Jurkat, Clone E6-1 (cell line): ENCODE measurements at regions not wholly inside any gene's neighbourhood (a gene's known extent, or its start where the extent isn't known, plus 50 kb on each side); places are given as distances from the start of the nearest gene placed in this dataset.

Experiments used
- DNase-seq: peaks from one replicate; pipeline ENCODE4 v3.0.0-alpha.2; 2011; ENCODE audit warnings: low read depth, low spot score
- H3K4me3 ChIP-seq: 2 replicates; pipeline ENCODE4 v1.5.1; 2011; ENCODE audit warnings: mild to moderate bottlenecking, low read length, control low read depth, moderate library complexity

DNA sequence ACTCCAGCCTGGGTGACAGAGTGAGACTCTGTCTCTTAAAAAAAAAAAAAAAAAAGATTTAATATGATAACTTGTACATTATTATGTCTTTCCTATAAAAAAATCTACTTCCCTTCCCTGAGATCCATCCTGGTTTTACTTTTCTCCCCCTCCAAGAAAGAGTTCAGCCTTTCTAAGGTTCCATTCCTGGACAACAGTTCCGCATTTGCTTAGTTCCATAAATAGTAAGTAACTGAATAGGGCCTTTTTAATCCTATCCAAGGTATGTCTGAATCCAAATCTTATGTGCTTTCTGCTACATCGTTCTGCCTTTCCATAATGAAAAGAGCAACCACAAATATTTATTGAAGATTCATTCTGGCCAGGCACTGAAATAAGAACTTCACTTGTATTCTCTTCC, 187.8 kb downstream of the DACT1 start:
- DNase-seq, result no peak
- no peak overlapping the region for H3K4me3 ChIP-seq

DNA sequence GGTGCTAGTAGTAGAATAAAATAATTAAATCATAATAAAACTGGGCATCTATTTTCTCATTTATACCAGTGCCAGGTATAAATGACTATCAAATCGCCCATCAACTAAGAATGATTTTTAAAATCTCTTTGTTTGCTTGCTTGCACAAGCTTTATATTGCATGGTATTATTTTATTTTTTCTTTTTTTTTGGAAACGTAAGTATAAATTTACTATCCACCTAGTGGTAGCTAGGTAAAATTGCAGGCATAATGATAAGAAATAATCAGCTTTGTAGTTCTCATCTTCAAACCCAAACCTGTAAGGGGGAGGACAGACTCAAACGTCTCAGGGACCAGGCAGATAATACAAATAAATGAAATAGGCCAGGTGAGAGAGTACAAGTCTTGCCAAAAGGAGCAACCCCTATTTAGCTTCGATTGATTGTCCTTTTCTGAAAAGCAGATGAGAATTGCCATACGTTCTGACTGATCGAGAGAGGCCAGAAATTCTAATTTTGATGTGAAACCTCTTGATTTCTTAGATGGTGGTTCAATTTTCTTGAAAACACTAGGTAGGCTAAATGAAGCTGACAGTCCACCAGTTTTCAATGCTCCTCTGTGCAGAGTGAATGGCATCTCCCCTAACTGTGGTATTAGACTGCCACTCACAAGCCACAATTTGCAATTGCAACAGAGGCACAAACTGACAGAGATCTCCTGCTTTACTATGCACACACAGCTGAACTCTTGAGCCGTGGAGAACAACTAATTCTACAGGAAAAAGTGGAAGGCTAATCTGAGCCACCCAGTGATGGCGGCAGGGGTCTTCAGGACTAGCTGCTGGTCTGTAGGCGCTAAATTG, 189.3 kb downstream of the DACT1 start:
- no peak overlapping the region for H3K4me3 ChIP-seq
- DNase-seq, result no peak

DNA sequence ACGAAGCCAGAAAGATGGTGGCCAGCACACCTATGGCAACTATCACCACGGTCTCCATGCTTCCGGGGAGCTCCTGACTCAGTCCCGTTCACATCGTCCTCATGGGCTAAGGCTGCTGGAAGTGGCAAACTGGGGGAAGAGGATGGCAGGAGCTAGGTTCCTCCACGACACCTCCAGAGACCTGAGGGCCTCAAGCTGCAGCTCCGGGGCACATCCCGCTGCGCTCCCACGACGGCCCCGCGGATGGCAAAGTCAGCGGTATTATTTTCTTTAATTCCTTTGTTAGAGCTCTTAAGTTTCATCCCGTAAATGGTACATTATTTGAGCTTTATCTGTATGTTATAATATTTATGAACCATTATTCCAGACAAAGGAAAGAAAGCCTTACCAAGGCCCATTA, 190.5 kb downstream of the DACT1 start:
- DNase-seq, result no peak
- no peak overlapping the region for H3K4me3 ChIP-seq

DNA sequence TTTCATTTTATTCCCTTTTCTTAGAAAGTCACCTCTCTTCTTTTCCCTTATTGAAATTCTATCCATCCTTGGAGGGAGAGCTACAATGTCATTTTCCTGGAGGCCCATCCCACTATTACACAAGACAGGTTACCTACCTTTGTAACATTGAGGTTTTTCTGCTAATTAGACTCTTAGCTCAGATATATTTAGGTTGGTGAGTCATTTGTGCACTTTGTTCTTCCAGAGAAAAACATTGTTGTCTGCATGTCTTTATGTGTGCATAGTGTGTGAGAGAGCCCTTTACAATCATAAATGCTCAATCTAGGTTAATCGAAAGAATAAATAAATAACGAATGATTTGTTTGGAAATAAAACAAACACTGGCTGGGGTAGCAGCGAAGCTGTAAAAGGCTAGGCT, 191.8 kb downstream of the DACT1 start:
- no peak for DNase-seq
- H3K4me3 ChIP-seq, result no peak overlapping the region

DNA sequence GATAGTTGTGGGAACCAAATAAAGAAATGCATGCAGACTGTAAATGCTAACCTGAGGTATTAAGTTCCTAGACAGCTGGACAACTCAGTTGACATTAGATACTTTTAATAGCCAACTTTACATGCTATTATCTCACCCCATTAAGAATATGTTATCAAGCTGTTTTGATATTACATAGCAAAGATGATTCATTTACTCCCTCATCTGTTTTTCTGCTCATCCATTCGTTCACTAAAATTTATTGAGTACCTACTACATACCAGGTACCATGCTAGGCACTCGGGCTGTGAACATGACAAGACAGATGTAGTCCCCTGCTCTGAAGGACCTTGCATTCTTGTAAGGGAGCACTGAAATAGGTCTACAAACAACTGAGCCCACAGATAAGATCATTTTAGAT, 192.4 kb downstream of the DACT1 start:
- DNase-seq, result no peak

DNA sequence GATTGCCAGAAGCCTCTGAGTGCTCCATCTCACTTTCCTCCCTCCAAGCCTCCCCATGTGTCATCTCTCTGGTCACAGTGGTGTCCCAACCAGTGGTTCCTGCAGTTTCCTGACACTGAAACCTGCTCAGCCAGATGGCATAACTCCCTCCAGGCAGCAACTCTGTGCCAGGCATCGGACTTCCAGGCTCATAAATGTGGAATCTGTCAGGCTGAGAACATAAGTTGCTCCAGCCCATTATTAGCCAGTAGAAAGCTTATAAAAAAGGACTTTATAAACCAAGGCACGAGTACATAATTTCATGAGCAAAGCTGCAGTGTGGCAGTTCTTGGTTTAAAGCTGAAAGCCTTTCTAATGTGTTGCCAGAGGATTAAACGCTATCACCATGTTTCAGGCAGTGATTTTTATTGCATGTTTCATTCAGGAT, 194.3 kb downstream of the DACT1 start:
- H3K4me3 ChIP-seq, result no peak overlapping the region
- no peak for DNase-seq

More for the DNA sequence above, 192.4 kb downstream of the DACT1 start:
- H3K4me3 ChIP-seq, result no peak overlapping the region

DNA sequence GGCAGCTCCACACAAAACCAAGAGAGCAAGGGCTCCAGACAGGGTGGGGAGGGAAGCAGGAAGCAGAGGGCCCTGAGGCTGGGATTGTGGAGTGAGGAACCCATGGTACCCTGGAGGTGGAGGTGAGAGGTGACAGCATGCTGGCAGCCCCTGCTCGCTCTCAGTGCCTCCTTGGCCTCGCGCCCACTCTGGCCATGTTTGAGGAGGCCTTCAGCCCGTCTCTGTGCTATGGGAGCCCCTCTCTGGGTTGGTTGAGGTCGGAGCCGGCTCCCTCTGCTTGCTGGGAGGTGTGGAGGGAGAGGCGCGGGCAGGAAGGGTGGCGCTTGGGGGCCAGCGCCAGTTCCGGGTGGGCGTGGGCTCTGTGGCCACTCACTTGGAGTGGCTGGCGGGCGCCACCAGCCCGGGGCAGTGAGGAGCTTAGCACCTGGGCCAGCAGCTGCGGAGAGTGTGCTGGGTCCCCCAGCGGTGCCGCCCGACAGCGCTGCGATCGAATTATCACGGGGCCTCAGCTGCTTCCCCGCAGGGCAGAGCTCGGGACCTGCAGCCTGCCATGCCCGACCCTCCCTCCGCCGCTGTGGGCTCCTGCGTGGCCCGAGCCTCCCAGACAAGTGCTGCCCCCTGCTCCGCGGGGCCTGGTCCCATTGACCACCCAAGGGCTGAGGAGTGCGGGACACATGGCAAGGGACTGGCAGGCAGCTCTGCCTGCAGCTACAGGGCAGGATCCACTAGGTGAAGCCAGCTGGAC, 196.0 kb downstream of the DACT1 start:
- no peak for DNase-seq
- no peak overlapping the region for H3K4me3 ChIP-seq

DNA sequence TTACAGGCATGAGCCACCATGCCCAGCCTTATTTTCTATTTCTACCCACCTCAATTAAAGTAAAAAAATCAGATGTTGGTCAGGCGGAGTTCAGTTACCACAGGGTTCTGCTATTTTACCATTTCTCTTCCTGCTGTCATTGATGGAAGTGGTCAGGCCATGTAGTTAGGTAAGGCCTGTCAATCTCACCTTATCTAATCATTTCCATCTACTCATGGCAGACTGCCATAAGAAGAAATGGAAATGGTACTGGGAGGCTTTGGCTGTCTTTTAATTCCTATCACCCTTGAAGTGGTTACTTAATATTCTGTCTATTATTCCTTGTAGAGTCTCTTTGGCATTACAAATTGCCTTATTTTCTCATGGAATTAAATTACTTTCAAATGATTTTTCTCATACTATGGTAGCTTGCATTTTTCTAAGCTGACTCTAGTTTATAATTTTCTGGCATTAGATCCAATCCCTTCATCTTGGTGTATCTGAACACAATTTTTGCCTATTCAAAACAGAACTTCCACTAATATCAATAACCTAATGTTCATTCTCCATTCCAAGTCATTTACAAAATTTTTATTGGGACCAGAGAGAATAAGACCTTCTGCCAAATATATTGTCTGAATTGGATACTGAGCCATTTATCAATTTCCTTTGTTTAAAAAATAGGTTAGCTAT, 198.7 kb downstream of the DACT1 start:
- H3K4me3 ChIP-seq, result no peak overlapping the region
- no peak for DNase-seq

DNA sequence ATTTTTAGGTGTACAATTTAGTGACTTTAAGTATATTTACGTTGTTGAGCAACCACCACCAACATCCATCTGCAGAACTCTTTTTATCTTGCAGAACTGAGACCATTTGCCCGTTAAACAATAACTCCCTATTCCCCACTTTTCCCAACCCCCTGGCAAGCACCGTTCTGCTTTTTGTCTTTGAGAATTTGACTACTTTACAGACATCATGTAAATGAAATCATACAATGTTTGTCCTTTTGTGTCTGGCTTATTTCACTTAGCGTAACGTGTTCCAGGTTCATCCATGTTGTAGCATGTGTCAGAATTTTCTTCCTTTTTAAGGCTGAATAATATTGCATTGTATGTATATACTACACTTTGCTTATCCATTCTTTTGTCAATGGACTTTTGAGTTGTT, 201.5 kb downstream of the DACT1 start:
- no peak overlapping the region for H3K4me3 ChIP-seq
- no peak for DNase-seq

DNA sequence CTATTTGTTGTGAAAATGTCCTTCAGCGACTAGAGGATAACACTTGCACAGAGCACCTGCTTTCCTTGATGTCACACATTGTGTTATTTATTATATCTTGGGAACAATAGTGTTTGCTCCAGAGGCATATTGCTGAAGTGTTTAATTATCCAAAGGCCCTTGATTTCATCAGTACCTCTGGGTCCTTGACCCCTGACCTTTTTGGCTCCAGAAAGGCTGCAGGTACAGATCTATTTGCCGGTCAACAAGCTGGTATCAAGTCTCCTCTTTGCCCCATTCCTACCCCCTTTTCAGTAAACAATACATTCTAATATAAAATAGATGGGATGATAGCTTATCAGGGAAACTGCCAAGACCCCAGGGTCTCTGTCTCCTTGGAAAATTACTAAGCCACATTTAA, 206.8 kb downstream of the DACT1 start:
- no peak for DNase-seq
- no peak overlapping the region for H3K4me3 ChIP-seq

DNA sequence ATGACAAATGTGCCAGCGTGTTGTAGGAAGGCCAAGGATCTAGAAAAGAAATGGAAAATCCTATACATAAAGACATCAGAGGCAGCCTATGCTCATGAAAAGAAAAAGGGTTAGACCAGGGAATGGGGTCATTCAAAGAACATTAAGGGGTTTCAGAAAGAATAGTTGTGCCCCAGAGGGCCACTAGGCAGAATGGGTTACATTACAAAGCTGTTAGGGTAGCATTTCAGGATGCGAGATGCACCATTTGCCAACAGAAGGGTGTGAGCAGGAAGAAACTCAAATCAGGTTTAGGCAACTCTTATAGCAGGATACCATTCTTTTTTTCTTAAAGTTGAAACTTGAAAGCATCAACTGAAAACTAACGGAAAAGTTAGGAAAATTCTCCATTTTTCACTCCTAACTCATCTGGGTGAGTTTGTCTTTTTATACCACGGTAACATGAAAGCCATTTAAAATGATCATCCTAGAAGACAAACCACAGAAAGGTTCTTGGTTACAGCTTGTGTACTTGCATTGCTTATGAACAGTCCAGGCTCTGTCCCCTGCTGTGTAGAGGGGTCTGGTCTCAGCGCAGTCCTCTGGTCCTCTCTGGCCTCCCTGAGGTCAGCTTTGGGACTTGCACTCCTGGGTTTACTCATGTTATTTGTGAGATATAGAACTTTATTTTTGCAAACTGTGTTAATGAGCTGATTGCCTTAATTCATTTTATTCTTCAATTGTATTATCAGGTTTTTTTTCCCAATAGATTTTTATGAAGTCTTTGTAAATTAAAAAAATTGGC, 209.1 kb downstream of the DACT1 start:
- H3K4me3 ChIP-seq, result no peak overlapping the region
- no peak for DNase-seq

DNA sequence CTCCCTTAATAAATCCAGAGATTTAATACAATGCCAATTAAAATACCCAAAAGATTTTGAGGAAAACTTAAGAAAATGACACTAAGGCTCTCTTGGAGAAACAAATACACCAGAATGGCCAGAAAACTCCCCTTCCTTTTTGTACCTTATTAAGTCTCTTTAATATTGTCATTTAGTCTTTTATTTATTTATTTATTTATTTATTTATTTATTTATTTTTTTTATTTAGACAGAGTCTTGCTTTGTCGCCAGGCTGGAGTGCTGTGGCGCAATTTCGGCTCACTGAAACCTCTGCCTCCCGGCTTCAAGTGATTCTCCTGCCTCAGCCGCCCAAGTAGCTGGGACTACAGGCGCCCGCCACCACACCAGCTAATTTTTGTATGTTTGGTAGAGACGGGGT, 210.6 kb downstream of the DACT1 start:
- no peak overlapping the region for H3K4me3 ChIP-seq
- no peak for DNase-seq

DNA sequence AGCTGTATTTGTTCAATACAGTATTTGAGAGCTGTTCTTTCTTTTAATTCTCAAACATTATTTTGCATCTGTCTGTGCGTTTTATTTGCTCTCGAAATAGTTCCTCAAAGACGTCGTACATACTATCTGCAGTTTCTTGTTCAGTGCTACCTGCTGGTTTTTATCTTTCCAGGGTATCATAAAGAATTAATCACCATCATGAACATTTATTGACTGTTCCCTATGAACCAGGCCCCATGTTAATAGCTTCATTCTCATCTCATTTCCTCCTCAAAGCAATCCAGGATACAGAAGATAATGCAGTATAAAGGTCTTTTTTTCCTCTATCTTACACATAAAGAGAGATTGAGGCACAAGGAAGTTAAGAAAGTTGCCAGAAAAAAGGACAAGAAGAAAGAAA, 211.8 kb downstream of the DACT1 start:
- no peak for DNase-seq
- H3K4me3 ChIP-seq, result no peak overlapping the region

DNA sequence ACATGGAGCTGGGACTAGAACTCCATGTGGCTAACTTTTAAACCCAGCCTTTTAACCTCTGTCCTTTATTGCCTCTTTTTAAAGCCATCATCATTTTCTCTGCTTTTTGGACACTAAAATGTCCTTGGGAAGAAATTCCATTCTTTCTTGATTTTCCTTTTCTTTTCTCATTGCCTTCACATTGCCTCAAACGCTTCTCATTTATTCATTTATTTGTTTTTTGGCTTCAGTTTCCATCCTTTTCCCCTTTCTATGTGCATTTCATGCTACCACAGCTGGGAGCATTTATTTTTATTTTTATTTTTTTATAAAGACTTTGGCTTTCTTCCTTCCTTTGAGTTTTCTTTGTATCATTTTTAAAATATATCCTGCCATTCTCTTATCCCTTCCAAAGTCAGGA, 212.2 kb downstream of the DACT1 start:
- no peak for DNase-seq

DNA sequence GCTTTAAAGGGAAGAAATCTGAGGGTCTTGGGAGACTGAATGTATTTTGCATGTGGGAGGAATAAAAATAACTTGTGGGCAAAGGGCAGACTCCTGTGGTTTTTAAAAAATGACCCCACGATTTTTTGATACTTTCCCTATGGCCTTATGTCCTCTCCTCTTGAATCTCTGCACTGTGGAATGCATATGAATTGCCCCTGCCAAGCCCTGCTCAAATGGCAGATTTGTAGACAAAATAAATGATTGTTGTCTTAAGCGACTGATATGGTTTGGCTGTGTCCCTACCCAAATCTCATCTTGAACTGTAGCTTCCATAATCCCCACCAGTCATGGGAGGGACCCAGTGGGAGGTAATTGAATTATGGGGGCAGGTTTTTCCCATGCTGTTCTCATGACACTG, 223.8 kb downstream of the DACT1 start:
- no peak overlapping the region for H3K4me3 ChIP-seq

More for the DNA sequence above, 212.2 kb downstream of the DACT1 start:
- no peak overlapping the region for H3K4me3 ChIP-seq

DNA sequence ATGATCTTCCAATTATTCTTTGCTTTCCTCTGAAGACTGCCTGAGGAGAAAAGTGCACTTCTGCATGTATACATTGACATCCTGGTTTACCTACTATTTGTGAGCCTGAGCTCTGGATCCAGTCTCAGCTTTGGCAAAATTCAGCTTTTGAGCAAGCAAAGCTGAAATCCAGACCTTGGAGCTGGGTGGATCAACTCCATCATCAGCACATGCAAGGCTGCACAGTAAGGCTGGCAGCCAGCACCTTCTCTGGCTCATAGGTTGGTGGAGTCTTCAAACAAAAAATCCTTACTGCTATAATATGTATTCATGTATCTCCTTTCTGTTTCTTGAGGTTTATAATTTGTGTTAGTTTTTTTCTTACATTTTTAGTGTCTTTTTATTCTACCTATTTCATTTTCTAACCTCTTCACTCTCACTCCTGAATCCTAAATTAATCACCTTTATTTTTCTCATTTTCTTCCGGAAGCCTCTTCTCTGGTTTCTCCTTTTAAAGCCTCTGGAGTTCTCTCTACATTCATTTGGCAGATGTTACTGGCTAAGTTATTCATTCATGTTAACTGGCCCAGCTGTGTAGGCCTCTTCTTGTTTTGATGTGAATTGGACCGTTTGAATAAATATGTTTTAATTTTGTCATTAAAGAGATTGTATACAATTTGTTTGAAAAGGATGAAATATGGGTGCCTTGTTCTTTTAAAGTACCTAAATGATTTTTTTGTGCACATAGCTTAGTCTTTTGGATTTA, 224.8 kb downstream of the DACT1 start:
- H3K4me3 ChIP-seq, result no peak overlapping the region

More for the DNA sequence above, 223.8 kb downstream of the DACT1 start:
- no peak for DNase-seq

DNA sequence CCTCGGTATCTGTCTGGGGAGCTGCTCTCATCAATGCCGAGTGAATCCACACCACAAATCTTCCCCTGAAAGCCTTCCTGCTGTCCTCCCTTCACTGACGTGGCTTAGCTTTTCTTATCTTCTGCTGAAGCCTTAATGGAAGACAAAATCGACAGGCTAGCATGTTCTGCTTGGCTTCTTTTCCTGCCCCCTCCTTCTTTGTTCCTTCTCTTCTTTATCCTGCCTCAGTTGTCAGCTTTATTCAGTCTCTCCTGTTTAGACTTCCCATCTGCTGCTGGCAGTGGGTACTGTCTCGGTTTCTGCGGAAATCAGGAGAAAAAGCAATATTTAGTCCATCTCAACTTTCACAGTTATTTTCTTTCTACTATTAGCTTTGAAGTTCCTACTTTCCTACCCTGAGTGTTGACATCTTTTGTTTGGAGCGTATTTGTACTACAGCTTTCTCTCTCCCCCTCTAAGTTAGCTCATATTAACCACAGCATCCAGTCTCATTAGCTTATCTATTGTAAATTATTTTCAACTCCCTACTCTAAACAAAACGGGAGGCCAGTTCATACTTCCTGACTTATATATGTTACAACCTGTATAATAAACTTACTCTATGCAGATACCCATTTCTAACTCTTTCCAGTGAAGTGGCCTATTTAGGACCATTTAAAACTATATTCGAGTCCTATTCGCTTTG, 226.0 kb downstream of the DACT1 start:
- H3K4me3 ChIP-seq, result no peak overlapping the region
- no peak for DNase-seq

More for the DNA sequence above, 224.8 kb downstream of the DACT1 start:
- no peak for DNase-seq
